ENCODE measurements at regions not wholly inside any gene's neighbourhood (a gene's known extent, or its start where the extent isn't known, plus 50 kb on each side); places are given as distances from the start of the nearest gene placed in this dataset.

DNA sequence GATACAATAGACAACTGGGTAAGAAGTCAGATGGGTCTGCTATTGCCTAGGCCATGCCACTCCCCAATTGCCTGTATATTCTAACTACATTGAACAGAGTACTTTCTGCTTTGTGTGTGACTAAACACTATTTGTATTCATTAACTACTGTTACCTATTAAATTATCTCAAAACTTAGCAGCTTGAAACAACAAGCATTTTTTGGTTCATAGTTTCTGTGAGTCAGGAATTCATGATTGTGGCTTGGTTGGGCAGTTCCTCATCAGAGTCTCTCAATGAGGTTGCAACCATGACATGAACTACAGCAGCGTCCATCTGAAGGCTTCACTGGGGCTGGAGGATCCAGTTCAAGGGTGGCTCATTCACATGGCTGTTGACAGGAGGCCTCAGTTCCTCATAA lies 205.7 kb downstream of the EN1 start:
- TF ChIP-seq CTCF (IDR thresholded peaks at IDR 0.05) (no peak), POLR2A (IDR thresholded peaks at IDR 0.05) (no peak)

Measured in ovary (tissue), 3 donors.